KOPT-K1 (cell line): ENCODE measurements at regions not wholly inside any gene's neighbourhood (a gene's known extent, or its start where the extent isn't known, plus 50 kb on each side); places are given as distances from the start of the nearest gene placed in this dataset.
"Not testable (repeated sequence)": the region's sequence is repeated elsewhere in the genome, so short reads cannot be mapped to it uniquely, and the experiment has no call there.

Source experiments
- H3K27ac ChIP-seq: fragments of 200-600 bp; sonication (generic); 2 replicates; pipeline ENCODE4 v1.5.1; 2016; ENCODE audit warnings: antibody characterized with exemption, mild to moderate bottlenecking, low read depth, low read length; ENCODE audit not compliant: poor library complexity, severe bottlenecking
- H3K36me3 ChIP-seq: fragments of 200-600 bp; sonication (generic); 2 replicates; pipeline ENCODE4 v1.5.1; 2017; ENCODE audit warnings: antibody characterized with exemption, mild to moderate bottlenecking, low read length, moderate library complexity; ENCODE audit not compliant: insufficient read depth
- H3K9me3 ChIP-seq: fragments of 200-600 bp; sonication (generic); 2 replicates; pipeline ENCODE4 v1.5.1; 2017; ENCODE audit warnings: antibody characterized with exemption, low read length, mild to moderate bottlenecking; ENCODE audit not compliant: insufficient read depth, poor library complexity, severe bottlenecking

- H3K9me3 ChIP-seq, result no peaks in the 10 kb centered on the region
- H3K36me3 ChIP-seq, result no peaks in the 10 kb centered on the region
- no peak overlapping the region for H3K27ac ChIP-seq
These were observed 413.3 kb upstream of the IRX1 start for GRCh38 chr5:3182133-3182876.

- no peak overlapping the region for H3K27ac ChIP-seq
- no peaks in the 10 kb centered on the region for H3K36me3 ChIP-seq
- no peaks in the 10 kb centered on the region for H3K9me3 ChIP-seq
These were observed 414.0 kb upstream of the IRX1 start for GRCh38 chr5:3181671-3182070.

GRCh38 chr5:3180636-3181035 lies 415.0 kb upstream of the IRX1 start:
- H3K27ac ChIP-seq, result no peak overlapping the region
- H3K9me3 ChIP-seq, result no peaks in the 10 kb centered on the region
- H3K36me3 ChIP-seq, result no peaks in the 10 kb centered on the region

GRCh38 chr5:3179220-3179619 lies 416.4 kb upstream of the IRX1 start:
- H3K27ac ChIP-seq, result no peak overlapping the region
- H3K36me3 ChIP-seq, result no peaks in the 10 kb centered on the region
- no peaks in the 10 kb centered on the region for H3K9me3 ChIP-seq

- Histone ChIP-seq H3K27ac (no peak overlapping the region), H3K9me3 (no peaks in the 10 kb centered on the region), H3K36me3 (no peaks in the 10 kb centered on the region)
These were observed 418.3 kb upstream of the IRX1 start for GRCh38 chr5:3177338-3177737.

GRCh38 chr5:3175416-3175815 lies 420.2 kb upstream of the IRX1 start:
- no peaks in the 10 kb centered on the region for H3K9me3 ChIP-seq
- H3K27ac ChIP-seq, result no peak overlapping the region

GRCh38 chr5:3167473-3167872 lies 416.0 kb upstream of the IRX2 start:
- no peak overlapping the region for H3K27ac ChIP-seq
- H3K36me3 ChIP-seq, result no peaks in the 10 kb centered on the region
- peaks cover 4% of the 10 kb centered on the region for H3K9me3 ChIP-seq

More at GRCh38 chr5:3175416-3175815, 420.2 kb upstream of the IRX1 start:
- no peaks in the 10 kb centered on the region for H3K36me3 ChIP-seq

GRCh38 chr5:3163626-3164025 lies 412.1 kb upstream of the IRX2 start:
- H3K36me3 ChIP-seq, result no peaks in the 10 kb centered on the region

GRCh38 chr5:3161672-3162071 lies 410.2 kb upstream of the IRX2 start:
- no peak overlapping the region for H3K27ac ChIP-seq
- no peaks in the 10 kb centered on the region for H3K36me3 ChIP-seq
- peaks cover 4% of the 10 kb centered on the region for H3K9me3 ChIP-seq

More at GRCh38 chr5:3163626-3164025, 412.1 kb upstream of the IRX2 start:
- Histone ChIP-seq H3K27ac (no peak overlapping the region), H3K9me3 (peaks cover 4% of the 10 kb centered on the region)

GRCh38 chr5:3157214-3157613 lies 405.7 kb upstream of the IRX2 start:
- no peaks in the 10 kb centered on the region for H3K36me3 ChIP-seq
- no peak overlapping the region for H3K27ac ChIP-seq
- H3K9me3 ChIP-seq, result no peaks in the 10 kb centered on the region

GRCh38 chr5:3155717-3156116 lies 404.2 kb upstream of the IRX2 start:
- Histone ChIP-seq H3K36me3 (no peaks in the 10 kb centered on the region), H3K27ac (no peak overlapping the region), H3K9me3 (no peaks in the 10 kb centered on the region)

GRCh38 chr5:3155046-3155445 lies 403.6 kb upstream of the IRX2 start:
- Histone ChIP-seq H3K27ac (no peak overlapping the region), H3K36me3 (no peaks in the 10 kb centered on the region), H3K9me3 (no peaks in the 10 kb centered on the region)

GRCh38 chr5:3153906-3154305 lies 402.4 kb upstream of the IRX2 start:
- Histone ChIP-seq H3K27ac (no peak overlapping the region), H3K36me3 (no peaks in the 10 kb centered on the region), H3K9me3 (no peaks in the 10 kb centered on the region)

- no peaks in the 10 kb centered on the region for H3K9me3 ChIP-seq
- H3K27ac ChIP-seq, result no peak overlapping the region
- no peaks in the 10 kb centered on the region for H3K36me3 ChIP-seq
These were observed 401.9 kb upstream of the IRX2 start for GRCh38 chr5:3153226-3153858.

- no peaks in the 10 kb centered on the region for H3K36me3 ChIP-seq
- H3K27ac ChIP-seq, result no peak overlapping the region
These were observed 398.4 kb upstream of the IRX2 start for GRCh38 chr5:3149899-3150298.

GRCh38 chr5:3147405-3147804 lies 395.9 kb upstream of the IRX2 start:
- not testable (repeated sequence) for H3K36me3 ChIP-seq, H3K27ac ChIP-seq, H3K9me3 ChIP-seq

More at GRCh38 chr5:3149899-3150298, 398.4 kb upstream of the IRX2 start:
- no peaks in the 10 kb centered on the region for H3K9me3 ChIP-seq
